HepG2 (cell line): ENCODE measurements at regions not wholly inside any gene's neighbourhood (a gene's known extent, or its start where the extent isn't known, plus 50 kb on each side); places are given as distances from the start of the nearest gene placed in this dataset.

Source experiments
- HOXA5 ChIP-seq: sonication (generic); formaldehyde crosslinking; IDR thresholded peaks from 2 replicates; pipeline ENCODE4 v1.4.0; 2020; ENCODE audit warnings: missing genetic modification reagents
- KDM6A ChIP-seq: IDR thresholded peaks from 2 replicates; pipeline ENCODE4 v1.6.1; 2016; ENCODE audit warnings: low read depth
- MYNN ChIP-seq: sonication (generic); formaldehyde crosslinking; IDR thresholded peaks from 2 replicates; pipeline ENCODE4 v1.4.0; 2020; ENCODE audit warnings: mild to moderate bottlenecking, low read depth, missing genetic modification reagents
- SIX1 ChIP-seq: sonication (generic); formaldehyde crosslinking; IDR thresholded peaks from 2 replicates; pipeline ENCODE4 v1.4.0; 2020; ENCODE audit warnings: missing genetic modification reagents, borderline replicate concordance
- TGIF2 ChIP-seq: IDR thresholded peaks from 2 replicates; pipeline ENCODE4 v1.6.1; 2016; ENCODE audit warnings: control low read depth, missing compliant biosample characterization
- YY1 ChIP-seq: IDR thresholded peaks from 2 replicates; pipeline ENCODE4 v1.6.1; 2011; ENCODE audit warnings: low read length, low read depth, moderate library complexity, mild to moderate bottlenecking; ENCODE audit not compliant: insufficient read depth, insufficient replicate concordance
- ZBTB1 ChIP-seq: sonication (generic); formaldehyde crosslinking; IDR thresholded peaks from 2 replicates; pipeline ENCODE4 v1.4.0; 2020; ENCODE audit warnings: missing genetic modification reagents, borderline replicate concordance
- ZNF563 ChIP-seq: sonication (generic); formaldehyde crosslinking; IDR thresholded peaks from 2 replicates; pipeline ENCODE4 v1.8.0; 2022; ENCODE audit warnings: mild to moderate bottlenecking, moderate library complexity, missing genetic modification reagents
- ZNF629 ChIP-seq: sonication (generic); formaldehyde crosslinking; conservative IDR thresholded peaks from 2 replicates; pipeline ENCODE4 v1.5.0; 2020; ENCODE audit warnings: missing genetic modification reagents
- ZSCAN25 ChIP-seq: sonication (generic); formaldehyde crosslinking; IDR thresholded peaks from 2 replicates; pipeline ENCODE4 v1.8.0; 2022; ENCODE audit warnings: mild to moderate bottlenecking, missing genetic modification reagents
- TF ChIP-seq, protein P1 (sequence below): sonication (generic); formaldehyde crosslinking; IDR thresholded peaks from 2 replicates; pipeline ENCODE4 v1.5.0; 2020; ENCODE audit warnings: missing genetic modification reagents
- TF ChIP-seq, protein P2 (sequence below): sonication (generic); formaldehyde crosslinking; IDR thresholded peaks from 2 replicates; pipeline ENCODE4 v1.5.0; 2020; ENCODE audit warnings: mild to moderate bottlenecking, missing genetic modification reagents, borderline replicate concordance
- TF ChIP-seq, protein P3 (sequence below): sonication (generic); formaldehyde crosslinking; IDR thresholded peaks from 2 replicates; pipeline ENCODE4 v1.8.0; 2022; ENCODE audit warnings: missing genetic modification reagents, mild to moderate bottlenecking, borderline replicate concordance
- TF ChIP-seq, protein P4 (sequence below): IDR thresholded peaks from 2 replicates; pipeline ENCODE4 v1.4.0; 2020; ENCODE audit warnings: mild to moderate bottlenecking, missing genetic modification reagents

DNA sequence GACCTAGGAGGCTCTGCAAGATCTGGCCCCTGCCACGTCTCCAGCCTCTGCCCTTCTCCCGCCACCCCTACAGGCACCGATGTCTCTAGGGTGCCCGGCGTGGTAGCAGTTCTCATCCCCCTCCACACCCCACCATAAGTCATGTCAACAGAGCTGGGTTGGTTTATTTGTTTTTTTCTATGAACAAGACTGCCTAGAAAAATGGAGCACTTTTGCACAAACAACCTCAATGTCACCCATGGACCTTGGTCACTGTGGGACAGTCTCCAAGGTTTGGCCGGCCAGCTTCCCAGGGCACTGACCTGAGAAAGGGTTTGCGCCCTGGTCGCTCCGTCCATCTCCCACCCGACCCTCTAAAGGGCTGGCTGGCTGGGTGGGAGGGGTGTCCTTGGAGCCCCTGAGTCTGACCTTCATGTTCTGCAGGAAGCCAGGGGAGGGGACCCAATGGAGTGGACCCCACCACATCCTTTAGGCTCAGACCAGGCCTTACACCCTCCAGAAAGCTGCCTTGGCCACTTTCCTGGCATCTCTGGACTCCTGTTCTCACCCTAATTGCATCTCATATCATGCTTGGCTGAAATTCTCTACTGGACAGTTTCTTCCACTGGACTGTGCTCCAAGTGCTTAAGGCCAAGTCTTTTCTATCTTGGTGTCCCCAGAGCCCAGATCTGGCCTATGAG lies 104.8 kb upstream of the PTPN1 start (continued):
- TF ChIP-seq MYNN (CRISPR knock-in tag) (0 out of 2 replicates have a peak, but pooled peaks have one; percentile 42), HOXA5 (peak; percentile 82), ZSCAN25 (CRISPR knock-in tag) (peak; percentile 92; the same call in 1 of the 2 replicates), SIX1 (CRISPR knock-in tag) (peak; percentile 34; the same call in 1 of the 2 replicates), YY1 (peak; percentile 26), TGIF2 (CRISPR knock-in tag) (peak; percentile 20; the same call in 1 of the 2 replicates), ZBTB1 (no peak), KDM6A (peak; percentile 69), ZNF629 (CRISPR knock-in tag) (peak; percentile 40), ZNF563 (no peak)
- TF ChIP-seq, protein P1, sequence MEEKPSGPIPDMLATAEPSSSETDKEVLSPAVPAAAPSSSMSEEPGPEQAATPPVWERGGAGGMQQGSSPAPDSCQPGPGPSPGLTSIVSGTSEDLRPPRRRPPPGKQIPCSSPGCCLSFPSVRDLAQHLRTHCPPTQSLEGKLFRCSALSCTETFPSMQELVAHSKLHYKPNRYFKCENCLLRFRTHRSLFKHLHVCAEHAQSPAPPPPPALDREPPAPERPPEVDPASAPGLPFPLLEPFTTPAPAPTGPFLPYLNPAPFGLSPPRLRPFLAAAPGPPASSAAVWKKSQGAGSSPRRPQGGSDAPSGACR (CRISPR knock-in tag) = peak; percentile 67
- TF ChIP-seq, protein P2, sequence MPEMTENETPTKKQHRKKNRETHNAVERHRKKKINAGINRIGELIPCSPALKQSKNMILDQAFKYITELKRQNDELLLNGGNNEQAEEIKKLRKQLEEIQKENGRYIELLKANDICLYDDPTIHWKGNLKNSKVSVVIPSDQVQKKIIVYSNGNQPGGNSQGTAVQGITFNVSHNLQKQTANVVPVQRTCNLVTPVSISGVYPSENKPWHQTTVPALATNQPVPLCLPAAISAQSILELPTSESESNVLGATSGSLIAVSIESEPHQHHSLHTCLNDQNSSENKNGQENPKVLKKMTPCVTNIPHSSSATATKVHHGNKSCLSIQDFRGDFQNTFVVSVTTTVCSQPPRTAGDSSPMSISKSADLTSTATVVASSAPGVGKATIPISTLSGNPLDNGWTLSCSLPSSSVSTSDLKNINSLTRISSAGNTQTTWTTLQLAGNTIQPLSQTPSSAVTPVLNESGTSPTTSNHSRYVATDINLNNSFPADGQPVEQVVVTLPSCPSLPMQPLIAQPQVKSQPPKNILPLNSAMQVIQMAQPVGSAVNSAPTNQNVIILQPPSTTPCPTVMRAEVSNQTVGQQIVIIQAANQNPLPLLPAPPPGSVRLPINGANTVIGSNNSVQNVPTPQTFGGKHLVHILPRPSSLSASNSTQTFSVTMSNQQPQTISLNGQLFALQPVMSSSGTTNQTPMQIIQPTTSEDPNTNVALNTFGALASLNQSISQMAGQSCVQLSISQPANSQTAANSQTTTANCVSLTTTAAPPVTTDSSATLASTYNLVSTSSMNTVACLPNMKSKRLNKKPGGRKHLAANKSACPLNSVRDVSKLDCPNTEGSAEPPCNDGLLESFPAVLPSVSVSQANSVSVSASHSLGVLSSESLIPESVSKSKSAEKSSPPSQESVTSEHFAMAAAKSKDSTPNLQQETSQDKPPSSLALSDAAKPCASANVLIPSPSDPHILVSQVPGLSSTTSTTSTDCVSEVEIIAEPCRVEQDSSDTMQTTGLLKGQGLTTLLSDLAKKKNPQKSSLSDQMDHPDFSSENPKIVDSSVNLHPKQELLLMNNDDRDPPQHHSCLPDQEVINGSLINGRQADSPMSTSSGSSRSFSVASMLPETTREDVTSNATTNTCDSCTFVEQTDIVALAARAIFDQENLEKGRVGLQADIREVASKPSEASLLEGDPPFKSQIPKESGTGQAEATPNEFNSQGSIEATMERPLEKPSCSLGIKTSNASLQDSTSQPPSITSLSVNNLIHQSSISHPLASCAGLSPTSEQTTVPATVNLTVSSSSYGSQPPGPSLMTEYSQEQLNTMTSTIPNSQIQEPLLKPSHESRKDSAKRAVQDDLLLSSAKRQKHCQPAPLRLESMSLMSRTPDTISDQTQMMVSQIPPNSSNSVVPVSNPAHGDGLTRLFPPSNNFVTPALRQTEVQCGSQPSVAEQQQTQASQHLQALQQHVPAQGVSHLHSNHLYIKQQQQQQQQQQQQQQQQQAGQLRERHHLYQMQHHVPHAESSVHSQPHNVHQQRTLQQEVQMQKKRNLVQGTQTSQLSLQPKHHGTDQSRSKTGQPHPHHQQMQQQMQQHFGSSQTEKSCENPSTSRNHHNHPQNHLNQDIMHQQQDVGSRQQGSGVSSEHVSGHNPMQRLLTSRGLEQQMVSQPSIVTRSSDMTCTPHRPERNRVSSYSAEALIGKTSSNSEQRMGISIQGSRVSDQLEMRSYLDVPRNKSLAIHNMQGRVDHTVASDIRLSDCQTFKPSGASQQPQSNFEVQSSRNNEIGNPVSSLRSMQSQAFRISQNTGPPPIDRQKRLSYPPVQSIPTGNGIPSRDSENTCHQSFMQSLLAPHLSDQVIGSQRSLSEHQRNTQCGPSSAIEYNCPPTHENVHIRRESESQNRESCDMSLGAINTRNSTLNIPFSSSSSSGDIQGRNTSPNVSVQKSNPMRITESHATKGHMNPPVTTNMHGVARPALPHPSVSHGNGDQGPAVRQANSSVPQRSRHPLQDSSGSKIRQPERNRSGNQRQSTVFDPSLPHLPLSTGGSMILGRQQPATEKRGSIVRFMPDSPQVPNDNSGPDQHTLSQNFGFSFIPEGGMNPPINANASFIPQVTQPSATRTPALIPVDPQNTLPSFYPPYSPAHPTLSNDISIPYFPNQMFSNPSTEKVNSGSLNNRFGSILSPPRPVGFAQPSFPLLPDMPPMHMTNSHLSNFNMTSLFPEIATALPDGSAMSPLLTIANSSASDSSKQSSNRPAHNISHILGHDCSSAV (CRISPR knock-in tag) = no peak
- TF ChIP-seq, protein P3, sequence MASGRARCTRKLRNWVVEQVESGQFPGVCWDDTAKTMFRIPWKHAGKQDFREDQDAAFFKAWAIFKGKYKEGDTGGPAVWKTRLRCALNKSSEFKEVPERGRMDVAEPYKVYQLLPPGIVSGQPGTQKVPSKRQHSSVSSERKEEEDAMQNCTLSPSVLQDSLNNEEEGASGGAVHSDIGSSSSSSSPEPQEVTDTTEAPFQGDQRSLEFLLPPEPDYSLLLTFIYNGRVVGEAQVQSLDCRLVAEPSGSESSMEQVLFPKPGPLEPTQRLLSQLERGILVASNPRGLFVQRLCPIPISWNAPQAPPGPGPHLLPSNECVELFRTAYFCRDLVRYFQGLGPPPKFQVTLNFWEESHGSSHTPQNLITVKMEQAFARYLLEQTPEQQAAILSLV (CRISPR knock-in tag) = 0 out of 2 replicates have a peak, but pooled peaks have one; percentile 60
- TF ChIP-seq, protein P4, sequence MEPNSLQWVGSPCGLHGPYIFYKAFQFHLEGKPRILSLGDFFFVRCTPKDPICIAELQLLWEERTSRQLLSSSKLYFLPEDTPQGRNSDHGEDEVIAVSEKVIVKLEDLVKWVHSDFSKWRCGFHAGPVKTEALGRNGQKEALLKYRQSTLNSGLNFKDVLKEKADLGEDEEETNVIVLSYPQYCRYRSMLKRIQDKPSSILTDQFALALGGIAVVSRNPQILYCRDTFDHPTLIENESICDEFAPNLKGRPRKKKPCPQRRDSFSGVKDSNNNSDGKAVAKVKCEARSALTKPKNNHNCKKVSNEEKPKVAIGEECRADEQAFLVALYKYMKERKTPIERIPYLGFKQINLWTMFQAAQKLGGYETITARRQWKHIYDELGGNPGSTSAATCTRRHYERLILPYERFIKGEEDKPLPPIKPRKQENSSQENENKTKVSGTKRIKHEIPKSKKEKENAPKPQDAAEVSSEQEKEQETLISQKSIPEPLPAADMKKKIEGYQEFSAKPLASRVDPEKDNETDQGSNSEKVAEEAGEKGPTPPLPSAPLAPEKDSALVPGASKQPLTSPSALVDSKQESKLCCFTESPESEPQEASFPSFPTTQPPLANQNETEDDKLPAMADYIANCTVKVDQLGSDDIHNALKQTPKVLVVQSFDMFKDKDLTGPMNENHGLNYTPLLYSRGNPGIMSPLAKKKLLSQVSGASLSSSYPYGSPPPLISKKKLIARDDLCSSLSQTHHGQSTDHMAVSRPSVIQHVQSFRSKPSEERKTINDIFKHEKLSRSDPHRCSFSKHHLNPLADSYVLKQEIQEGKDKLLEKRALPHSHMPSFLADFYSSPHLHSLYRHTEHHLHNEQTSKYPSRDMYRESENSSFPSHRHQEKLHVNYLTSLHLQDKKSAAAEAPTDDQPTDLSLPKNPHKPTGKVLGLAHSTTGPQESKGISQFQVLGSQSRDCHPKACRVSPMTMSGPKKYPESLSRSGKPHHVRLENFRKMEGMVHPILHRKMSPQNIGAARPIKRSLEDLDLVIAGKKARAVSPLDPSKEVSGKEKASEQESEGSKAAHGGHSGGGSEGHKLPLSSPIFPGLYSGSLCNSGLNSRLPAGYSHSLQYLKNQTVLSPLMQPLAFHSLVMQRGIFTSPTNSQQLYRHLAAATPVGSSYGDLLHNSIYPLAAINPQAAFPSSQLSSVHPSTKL (CRISPR knock-in tag) = peak; percentile 76
